ENCODE measurements at regions not wholly inside any gene's neighbourhood (a gene's known extent, or its start where the extent isn't known, plus 50 kb on each side); places are given as distances from the start of the nearest gene placed in this dataset.

DNA sequence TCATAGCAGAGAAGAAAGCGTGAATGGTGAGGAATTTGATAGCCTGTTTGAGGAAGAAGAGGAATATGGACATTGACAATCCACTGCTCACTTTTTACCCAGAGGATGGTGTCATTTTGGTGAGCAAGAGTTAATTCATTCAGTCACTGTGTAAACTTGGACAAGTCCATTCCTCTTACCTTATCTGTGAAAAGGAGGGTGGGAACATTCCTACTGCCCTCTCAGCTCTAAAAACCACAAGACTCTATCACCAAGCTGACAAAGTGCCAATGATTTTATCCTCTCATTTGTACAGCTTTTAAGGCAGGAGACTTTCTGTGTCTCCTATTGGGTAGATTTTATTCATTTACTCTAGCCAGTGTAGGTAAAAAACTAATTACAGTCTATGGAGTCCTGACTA is 103.8 kb downstream of the LUZP4 start:
- TF ChIP-seq, protein P1, sequence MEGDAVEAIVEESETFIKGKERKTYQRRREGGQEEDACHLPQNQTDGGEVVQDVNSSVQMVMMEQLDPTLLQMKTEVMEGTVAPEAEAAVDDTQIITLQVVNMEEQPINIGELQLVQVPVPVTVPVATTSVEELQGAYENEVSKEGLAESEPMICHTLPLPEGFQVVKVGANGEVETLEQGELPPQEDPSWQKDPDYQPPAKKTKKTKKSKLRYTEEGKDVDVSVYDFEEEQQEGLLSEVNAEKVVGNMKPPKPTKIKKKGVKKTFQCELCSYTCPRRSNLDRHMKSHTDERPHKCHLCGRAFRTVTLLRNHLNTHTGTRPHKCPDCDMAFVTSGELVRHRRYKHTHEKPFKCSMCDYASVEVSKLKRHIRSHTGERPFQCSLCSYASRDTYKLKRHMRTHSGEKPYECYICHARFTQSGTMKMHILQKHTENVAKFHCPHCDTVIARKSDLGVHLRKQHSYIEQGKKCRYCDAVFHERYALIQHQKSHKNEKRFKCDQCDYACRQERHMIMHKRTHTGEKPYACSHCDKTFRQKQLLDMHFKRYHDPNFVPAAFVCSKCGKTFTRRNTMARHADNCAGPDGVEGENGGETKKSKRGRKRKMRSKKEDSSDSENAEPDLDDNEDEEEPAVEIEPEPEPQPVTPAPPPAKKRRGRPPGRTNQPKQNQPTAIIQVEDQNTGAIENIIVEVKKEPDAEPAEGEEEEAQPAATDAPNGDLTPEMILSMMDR (IDR thresholded peaks at IDR 0.05): no peak
- no peak for TF ChIP-seq POLR2A (IDR thresholded peaks at IDR 0.05)
